ENCODE measurements at regions not wholly inside any gene's neighbourhood (a gene's known extent, or its start where the extent isn't known, plus 50 kb on each side); places are given as distances from the start of the nearest gene placed in this dataset.
"Not testable (repeated sequence)": the region's sequence is repeated elsewhere in the genome, so short reads cannot be mapped to it uniquely, and the experiment has no call there.

GRCh38 chr1:209107535-209107934 lies 476.0 kb upstream of the CAMK1G start:
- no peak for DNase-seq (ENCODE audit: low spot score, unreplicated experiment)
- Mint-ChIP-seq H3K27ac (no peak overlapping the region), H3K9me3 (ENCODE audit: low read depth) (no peaks in the 10 kb centered on the region), H3K4me1 (ENCODE audit: low read depth) (no peaks in the 10 kb centered on the region), H3K27me3 (peaks cover 7% of the 10 kb centered on the region), H3K36me3 (ENCODE audit: insufficient read depth) (no peaks in the 10 kb centered on the region), H3K4me3 (ENCODE audit: low read depth) (no peak overlapping the region)
- no peak for TF ChIP-seq CTCF (IDR thresholded peaks at IDR 0.05; ENCODE audit: unreplicated experiment)

GRCh38 chr1:209109001-209109785 lies 474.3 kb upstream of the CAMK1G start:
- TF ChIP-seq CTCF (IDR thresholded peaks at IDR 0.05; ENCODE audit: unreplicated experiment) = no peak
- Mint-ChIP-seq H3K27me3 (peaks cover 1% of the 10 kb centered on the region), H3K27ac (no peak overlapping the region), H3K9me3 (ENCODE audit: low read depth) (no peaks in the 10 kb centered on the region), H3K36me3 (ENCODE audit: insufficient read depth) (no peaks in the 10 kb centered on the region), H3K4me1 (ENCODE audit: low read depth) (no peaks in the 10 kb centered on the region), H3K4me3 (ENCODE audit: low read depth) (no peak overlapping the region)
- no peak for DNase-seq (ENCODE audit: low spot score, unreplicated experiment)

- peaks cover 3% of the 10 kb centered on the region for H3K9me3 Mint-ChIP-seq (ENCODE audit: low read depth)
- no peak overlapping the region for H3K27ac Mint-ChIP-seq
- DNase-seq (ENCODE audit: low spot score, unreplicated experiment) = no peak
- no peaks in the 10 kb centered on the region for H3K4me1 Mint-ChIP-seq (ENCODE audit: low read depth)
- H3K27me3 Mint-ChIP-seq = no peaks in the 10 kb centered on the region
- no peak for TF ChIP-seq CTCF (IDR thresholded peaks at IDR 0.05; ENCODE audit: unreplicated experiment)
- H3K36me3 Mint-ChIP-seq (ENCODE audit: insufficient read depth) = no peaks in the 10 kb centered on the region
- H3K4me3 Mint-ChIP-seq (ENCODE audit: low read depth) = no peak overlapping the region
These were observed 470.0 kb upstream of the CAMK1G start for GRCh38 chr1:209113521-209113920.

- peaks cover 3% of the 10 kb centered on the region for H3K9me3 Mint-ChIP-seq (ENCODE audit: low read depth)
- no peaks in the 10 kb centered on the region for H3K36me3 Mint-ChIP-seq (ENCODE audit: insufficient read depth)
- no peak for DNase-seq (ENCODE audit: low spot score, unreplicated experiment)
- H3K4me1 Mint-ChIP-seq (ENCODE audit: low read depth) = no peaks in the 10 kb centered on the region
- no peak overlapping the region for H3K4me3 Mint-ChIP-seq (ENCODE audit: low read depth)
- no peak overlapping the region for H3K27ac Mint-ChIP-seq
- no peaks in the 10 kb centered on the region for H3K27me3 Mint-ChIP-seq
- TF ChIP-seq CTCF (IDR thresholded peaks at IDR 0.05; ENCODE audit: unreplicated experiment) = no peak
These were observed 466.8 kb upstream of the CAMK1G start for GRCh38 chr1:209116705-209117104.

- no peak for TF ChIP-seq CTCF (IDR thresholded peaks at IDR 0.05; ENCODE audit: unreplicated experiment)
- no peaks in the 10 kb centered on the region for H3K4me1 Mint-ChIP-seq (ENCODE audit: low read depth)
- no peaks in the 10 kb centered on the region for H3K27me3 Mint-ChIP-seq
- no peak for DNase-seq (ENCODE audit: low spot score, unreplicated experiment)
- H3K27ac Mint-ChIP-seq = no peak overlapping the region
- no peaks in the 10 kb centered on the region for H3K9me3 Mint-ChIP-seq (ENCODE audit: low read depth)
- peaks cover 2% of the 10 kb centered on the region for H3K36me3 Mint-ChIP-seq (ENCODE audit: insufficient read depth)
- H3K4me3 Mint-ChIP-seq (ENCODE audit: low read depth) = no peak overlapping the region
These were observed 459.9 kb upstream of the CAMK1G start for GRCh38 chr1:209123601-209124000.

- H3K36me3 Mint-ChIP-seq (ENCODE audit: insufficient read depth); H3K27ac Mint-ChIP-seq; H3K27me3 Mint-ChIP-seq; H3K4me3 Mint-ChIP-seq (ENCODE audit: low read depth); H3K4me1 Mint-ChIP-seq (ENCODE audit: low read depth); DNase-seq (ENCODE audit: low spot score, unreplicated experiment); H3K9me3 Mint-ChIP-seq (ENCODE audit: low read depth): not testable (repeated sequence)
These were observed 454.4 kb upstream of the CAMK1G start for GRCh38 chr1:209129091-209129490.
